ENCODE measurements at regions not wholly inside any gene's neighbourhood (a gene's known extent, or its start where the extent isn't known, plus 50 kb on each side); places are given as distances from the start of the nearest gene placed in this dataset.

DNA sequence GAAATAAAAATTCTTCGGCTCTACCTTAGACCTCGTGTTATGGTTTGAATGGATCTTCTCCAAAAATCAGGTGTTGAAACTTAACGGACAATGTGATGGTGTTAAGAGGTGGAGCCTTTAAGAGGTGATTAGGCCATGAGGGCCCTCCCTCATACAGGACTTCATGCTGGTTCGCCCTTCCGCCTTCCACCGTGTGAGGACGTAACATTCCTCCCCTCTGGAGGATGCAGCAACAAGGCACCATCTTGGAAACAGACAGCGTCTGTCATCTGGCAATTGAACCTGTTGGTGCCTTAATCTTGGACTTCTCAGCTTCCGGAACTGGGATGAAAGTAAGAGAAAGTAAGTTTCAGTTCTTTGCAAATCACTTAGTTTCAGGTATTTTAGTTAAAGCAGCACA, 126.3 kb upstream of the SPRED2 start:
- TF ChIP-seq CTCF (IDR thresholded peaks at IDR 0.05 in 4 of 5, conservative IDR thresholded peaks at IDR 0.05 in 1 of 5) (no peak), POLR2A (IDR thresholded peaks at IDR 0.05) (no peak)
